ENCODE measurements at regions not wholly inside any gene's neighbourhood (a gene's known extent, or its start where the extent isn't known, plus 50 kb on each side); places are given as distances from the start of the nearest gene placed in this dataset.
"Not testable (repeated sequence)": the region's sequence is repeated elsewhere in the genome, so short reads cannot be mapped to it uniquely, and the experiment has no call there.

DNA sequence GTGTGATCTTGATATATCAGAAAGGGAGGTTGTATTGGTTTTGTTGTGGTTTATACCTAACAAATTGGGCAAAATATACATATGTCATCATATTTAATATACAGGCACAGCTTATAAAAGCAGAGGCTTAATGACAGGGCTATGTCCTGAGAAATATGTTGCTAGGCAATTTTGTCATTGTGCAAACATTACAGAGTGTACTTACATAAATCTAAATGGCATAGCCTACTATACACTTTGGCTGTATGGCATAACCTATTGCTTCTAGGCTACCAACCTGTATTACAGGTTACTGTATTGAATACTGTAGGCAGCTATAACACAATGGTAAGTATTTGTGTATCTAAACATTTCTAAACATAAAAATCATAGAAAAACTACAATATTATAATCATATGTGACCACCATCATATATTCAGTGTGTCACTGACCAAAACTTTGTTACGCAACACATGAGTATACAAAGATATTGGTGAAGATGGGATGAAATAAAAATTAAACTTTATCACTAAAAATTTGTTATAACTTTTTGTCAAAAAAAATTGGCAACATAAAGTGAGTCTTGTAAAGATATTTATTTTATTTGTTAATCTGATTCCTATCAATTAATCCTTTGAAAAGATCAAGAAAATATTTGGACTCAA, 414.0 kb upstream of the HS3ST1 start:
- Mint-ChIP-seq H3K4me3 (no peak overlapping the region), H3K4me1 (no peaks in the 10 kb centered on the region), H3K36me3 (ENCODE audit: low read depth) (no peaks in the 10 kb centered on the region), H3K9me3 (ENCODE audit: low read depth) (no peaks in the 10 kb centered on the region), H3K27me3 (peaks cover 4% of the 10 kb centered on the region), H3K27ac (no peak overlapping the region)
- intact Hi-C loops (cut with DNase I, micrococcal nuclease): no loop called here
- CTCF ChIA-PET: no interaction called here
- DNase-seq (no peak), ATAC-seq (no peak)
- POLR2A ChIA-PET: no interaction called here

DNA sequence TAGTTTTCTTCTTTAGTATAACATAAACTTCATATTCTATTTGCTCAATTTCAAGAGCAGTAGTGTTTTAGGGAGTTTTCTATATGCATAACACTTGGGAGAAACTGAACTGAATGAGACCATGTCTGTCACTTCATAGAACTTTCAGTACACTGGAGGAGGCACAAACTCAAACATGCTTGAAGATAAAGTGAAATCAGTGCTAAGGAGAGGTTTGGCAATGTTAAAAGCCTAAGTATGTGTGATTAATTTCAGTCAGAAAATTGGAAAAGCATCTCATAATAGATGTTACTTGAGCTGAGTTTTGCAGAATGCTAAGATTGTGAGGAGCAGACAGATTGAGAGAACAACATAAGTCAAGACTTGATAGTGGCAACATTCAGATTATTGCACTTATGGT, 411.2 kb upstream of the HS3ST1 start:
- no peaks in the 10 kb centered on the region for H3K36me3 Mint-ChIP-seq (ENCODE audit: low read depth)
- ChIA-PET POLR2A (no interaction called here), CTCF (no interaction called here)
- no peaks in the 10 kb centered on the region for H3K9me3 Mint-ChIP-seq (ENCODE audit: low read depth)
- H3K4me3 Mint-ChIP-seq: no peak overlapping the region
- no peak for ATAC-seq
- no peak overlapping the region for H3K27ac Mint-ChIP-seq
- no peak for DNase-seq
- H3K4me1 Mint-ChIP-seq: no peaks in the 10 kb centered on the region
- intact Hi-C loops (cut with DNase I, micrococcal nuclease): no loop called here
- peaks cover 4% of the 10 kb centered on the region for H3K27me3 Mint-ChIP-seq

DNA sequence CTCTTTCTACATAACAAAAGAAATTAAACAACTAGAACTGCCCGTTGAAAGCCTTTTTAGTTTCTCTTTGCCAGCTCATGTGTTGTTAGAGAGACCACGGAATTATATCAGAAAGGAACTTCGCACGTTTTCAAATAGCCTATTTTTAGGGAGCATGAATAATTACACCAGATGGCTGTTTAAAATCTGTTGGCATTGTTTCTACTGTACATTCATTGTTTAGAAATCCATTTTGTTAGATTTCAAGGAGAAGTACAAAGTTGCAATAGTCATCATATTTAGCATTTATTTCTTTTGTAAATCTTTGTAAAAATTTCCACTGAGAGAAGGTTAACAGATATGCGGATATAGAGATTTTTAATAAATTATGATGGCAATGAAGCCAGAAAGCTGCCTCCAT, 403.0 kb upstream of the HS3ST1 start:
- H3K9me3 Mint-ChIP-seq (ENCODE audit: low read depth): no peaks in the 10 kb centered on the region
- CTCF ChIA-PET: no interaction called here
- POLR2A ChIA-PET: no interaction called here
- no peak overlapping the region for H3K27ac Mint-ChIP-seq
- intact Hi-C loops (cut with DNase I, micrococcal nuclease): no loop called here
- H3K4me1 Mint-ChIP-seq: peaks cover 2% of the 10 kb centered on the region
- no peak for DNase-seq
- no peaks in the 10 kb centered on the region for H3K36me3 Mint-ChIP-seq (ENCODE audit: low read depth)
- no peak overlapping the region for H3K4me3 Mint-ChIP-seq
- H3K27me3 Mint-ChIP-seq: peaks cover 3% of the 10 kb centered on the region
- ATAC-seq: no peak

DNA sequence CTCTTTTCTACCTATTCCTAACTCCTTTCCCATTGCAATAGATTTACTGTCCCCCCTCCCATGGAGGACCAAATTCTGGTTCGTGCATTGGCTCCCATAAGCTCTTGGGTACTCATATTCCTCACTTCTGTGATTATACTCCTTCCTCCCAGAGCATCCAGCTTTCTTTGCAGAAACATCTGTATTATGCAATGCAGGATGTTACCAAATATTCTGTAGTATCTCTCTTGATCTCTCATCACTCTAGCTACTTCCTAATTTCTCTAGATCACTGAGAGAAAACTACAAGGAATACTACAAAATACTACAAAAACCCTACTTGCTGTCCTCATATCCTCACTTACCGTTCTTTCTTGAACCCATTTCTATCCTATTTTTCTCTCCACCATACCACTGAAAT, 395.9 kb upstream of the HS3ST1 start:
- ChIA-PET POLR2A (no interaction called here), CTCF (no interaction called here)
- Mint-ChIP-seq H3K4me1 (no peaks in the 10 kb centered on the region), H3K9me3 (ENCODE audit: low read depth) (peaks cover 1% of the 10 kb centered on the region), H3K4me3 (no peak overlapping the region), H3K27ac (no peak overlapping the region), H3K27me3 (peaks cover 2% of the 10 kb centered on the region), H3K36me3 (ENCODE audit: low read depth) (no peaks in the 10 kb centered on the region)
- intact Hi-C loops (cut with DNase I, micrococcal nuclease): no loop called here
- ATAC-seq (no peak), DNase-seq (no peak)

DNA sequence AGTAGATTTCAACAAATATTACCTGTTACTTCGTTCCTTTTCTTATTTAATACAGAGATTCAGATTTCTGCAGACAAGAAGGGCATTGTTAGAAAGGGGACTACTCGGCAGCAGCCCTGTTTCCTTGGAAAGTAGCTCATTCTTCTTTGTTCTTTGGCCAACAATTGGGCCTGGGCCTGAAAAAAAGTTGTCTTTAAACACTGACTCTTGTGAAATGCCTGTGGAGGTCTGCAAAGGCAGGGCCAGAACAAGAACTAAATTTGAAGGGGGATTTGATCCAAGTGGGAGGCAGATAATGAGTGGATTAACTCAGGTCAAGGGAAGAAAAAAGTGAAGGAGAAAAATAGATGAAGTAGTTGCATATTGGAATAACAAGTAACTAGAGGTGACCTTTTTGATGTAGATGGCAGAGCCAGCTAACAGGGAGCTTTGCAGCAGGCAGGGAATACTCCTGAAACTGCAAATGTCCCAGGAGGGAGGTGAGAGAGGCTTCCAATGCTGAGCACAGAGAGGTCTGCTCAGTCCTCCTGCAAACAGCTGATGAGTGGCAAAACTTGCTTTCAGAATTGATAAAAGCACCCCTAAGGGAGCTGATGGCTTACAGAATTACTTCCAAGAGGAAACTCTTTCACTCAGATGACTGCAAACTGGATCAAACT, 393.2 kb upstream of the HS3ST1 start:
- intact Hi-C loops (cut with DNase I, micrococcal nuclease): no loop called here
- ATAC-seq (no peak), DNase-seq (no peak)
- Mint-ChIP-seq H3K9me3 (ENCODE audit: low read depth) (peaks cover 1% of the 10 kb centered on the region), H3K4me3 (no peak overlapping the region), H3K4me1 (no peaks in the 10 kb centered on the region), H3K27me3 (peaks cover 2% of the 10 kb centered on the region), H3K27ac (no peak overlapping the region), H3K36me3 (ENCODE audit: low read depth) (no peaks in the 10 kb centered on the region)
- POLR2A ChIA-PET: interaction anchor here (0.7 kb wide), 1 partner anchor 1082 kb away, joined by 4 read pairs; no protein-coding TSS in a partner anchor
- CTCF ChIA-PET: no interaction called here

DNA sequence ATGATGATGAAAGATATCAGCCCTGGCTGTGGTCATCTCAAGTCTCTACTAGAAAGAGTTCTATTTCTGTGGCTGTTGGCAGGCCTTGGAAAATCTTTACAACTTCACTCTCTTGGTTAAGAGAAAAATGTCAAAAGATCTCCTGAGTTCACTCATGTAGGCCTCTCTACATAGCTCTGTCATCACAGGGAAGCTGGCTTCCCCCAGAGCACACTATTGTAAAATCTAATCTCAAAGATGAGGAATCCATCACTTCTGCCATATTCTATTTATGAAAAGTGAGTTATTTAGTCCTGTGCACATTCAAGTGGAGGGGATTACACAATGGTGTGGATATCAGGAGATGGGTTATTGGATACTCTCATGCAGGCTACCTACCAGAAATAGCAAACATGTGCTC, 388.4 kb upstream of the HS3ST1 start:
- H3K4me1 Mint-ChIP-seq: no peaks in the 10 kb centered on the region

DNA sequence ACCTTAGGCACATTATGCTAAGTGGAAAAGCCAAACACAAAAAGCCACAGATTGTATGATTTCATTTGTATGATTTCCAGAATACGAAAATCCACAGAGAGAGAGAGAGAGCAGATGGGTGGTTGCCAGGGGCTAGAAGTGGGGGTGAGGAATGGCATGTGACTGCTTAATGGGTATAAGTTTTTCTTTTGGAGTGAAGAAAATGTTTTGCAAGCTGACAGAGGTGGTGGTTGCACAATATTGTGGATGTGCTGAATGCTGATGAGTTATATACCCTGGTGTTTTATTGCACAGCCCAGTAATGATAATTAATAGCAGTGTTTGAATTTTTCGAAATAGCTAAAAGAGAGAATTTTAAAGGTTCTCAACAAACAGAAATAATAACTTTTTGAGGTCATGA, 386.1 kb upstream of the HS3ST1 start:
- ATAC-seq: no peak
- no peaks in the 10 kb centered on the region for H3K9me3 Mint-ChIP-seq (ENCODE audit: low read depth)

More for the DNA sequence above, 388.4 kb upstream of the HS3ST1 start:
- H3K9me3 Mint-ChIP-seq (ENCODE audit: low read depth): no peaks in the 10 kb centered on the region
- intact Hi-C loops (cut with DNase I, micrococcal nuclease): no loop called here
- no peak for DNase-seq
- no peaks in the 10 kb centered on the region for H3K36me3 Mint-ChIP-seq (ENCODE audit: low read depth)
- POLR2A ChIA-PET: interaction anchor here (0.7 kb wide), 1 partner anchor 216 kb away, joined by 4 read pairs; no protein-coding TSS in a partner anchor
- CTCF ChIA-PET: no interaction called here
- no peak overlapping the region for H3K27ac Mint-ChIP-seq
- no peak overlapping the region for H3K4me3 Mint-ChIP-seq
- no peaks in the 10 kb centered on the region for H3K27me3 Mint-ChIP-seq
- no peak for ATAC-seq

DNA sequence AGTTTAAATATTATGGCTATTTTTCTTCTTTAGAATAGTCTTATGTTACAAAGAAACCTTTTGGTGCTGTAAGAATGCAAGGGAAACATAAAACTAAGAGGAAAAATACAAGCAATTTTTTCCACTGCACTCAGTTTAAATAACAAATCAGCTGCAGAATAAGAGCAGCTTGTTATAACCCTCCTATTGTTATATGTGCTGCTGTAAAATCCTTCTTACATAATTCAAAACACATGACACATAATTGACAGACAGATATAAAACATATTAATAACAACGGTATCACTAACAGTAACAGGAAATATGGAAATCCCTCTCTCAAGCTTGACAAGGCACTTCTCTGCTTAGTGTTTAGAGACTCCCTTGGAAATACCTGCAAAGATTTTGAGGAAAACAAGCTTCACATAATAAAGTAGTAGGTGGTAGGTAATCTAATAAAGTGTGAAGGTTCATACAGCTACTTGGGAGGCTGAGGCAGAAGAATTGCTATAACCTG, 385.3 kb upstream of the HS3ST1 start:
- ATAC-seq: no peak

More for the DNA sequence above, 386.1 kb upstream of the HS3ST1 start:
- POLR2A ChIA-PET: no interaction called here
- H3K4me3 Mint-ChIP-seq: no peak overlapping the region
- no peaks in the 10 kb centered on the region for H3K36me3 Mint-ChIP-seq (ENCODE audit: low read depth)
- CTCF ChIA-PET: no interaction called here
- intact Hi-C loops (cut with DNase I, micrococcal nuclease): no loop called here
- H3K27ac Mint-ChIP-seq: no peak overlapping the region
- H3K4me1 Mint-ChIP-seq: no peaks in the 10 kb centered on the region
- DNase-seq: no peak
- no peaks in the 10 kb centered on the region for H3K27me3 Mint-ChIP-seq

DNA sequence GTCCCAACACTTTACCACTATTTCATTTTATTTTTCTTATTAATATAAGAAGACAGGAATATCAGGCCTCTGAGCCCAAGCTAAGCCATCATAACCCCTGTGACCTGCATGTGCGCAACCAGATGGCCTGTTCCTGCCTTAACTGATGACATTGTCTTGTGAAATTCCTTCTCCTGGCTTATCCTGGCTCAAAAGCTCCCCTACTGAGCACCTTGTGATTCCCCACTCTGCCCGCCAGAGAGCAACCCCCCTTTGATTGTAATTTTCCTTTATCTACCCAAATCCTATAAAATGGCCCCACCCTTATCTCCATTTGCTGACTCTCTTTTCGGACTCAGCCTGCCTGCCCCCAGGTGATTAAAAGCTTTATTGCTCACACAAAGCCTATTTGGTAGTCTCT, 382.8 kb upstream of the HS3ST1 start:
- DNase-seq; intact Hi-C loops (cut with DNase I, micrococcal nuclease); H3K4me1 Mint-ChIP-seq; H3K36me3 Mint-ChIP-seq (ENCODE audit: low read depth); H3K9me3 Mint-ChIP-seq (ENCODE audit: low read depth); POLR2A ChIA-PET; H3K27me3 Mint-ChIP-seq; ATAC-seq; H3K27ac Mint-ChIP-seq; H3K4me3 Mint-ChIP-seq: not testable (repeated sequence)
- CTCF ChIA-PET: interaction anchor here (0.6 kb wide), 1 partner anchor 1797 kb away, joined by 3 read pairs; no protein-coding TSS in a partner anchor

More for the DNA sequence above, 385.3 kb upstream of the HS3ST1 start:
- DNase-seq: no peak
- ChIA-PET POLR2A (no interaction called here), CTCF (interaction anchor here (1.2 kb wide), 1 partner anchor 11 kb away, joined by 3 read pairs; no protein-coding TSS in a partner anchor)
- Mint-ChIP-seq H3K9me3 (ENCODE audit: low read depth) (no peaks in the 10 kb centered on the region), H3K27me3 (no peaks in the 10 kb centered on the region), H3K4me1 (no peaks in the 10 kb centered on the region), H3K36me3 (ENCODE audit: low read depth) (no peaks in the 10 kb centered on the region), H3K4me3 (no peak overlapping the region), H3K27ac (no peak overlapping the region)
- intact Hi-C loops (cut with DNase I, micrococcal nuclease): no loop called here

DNA sequence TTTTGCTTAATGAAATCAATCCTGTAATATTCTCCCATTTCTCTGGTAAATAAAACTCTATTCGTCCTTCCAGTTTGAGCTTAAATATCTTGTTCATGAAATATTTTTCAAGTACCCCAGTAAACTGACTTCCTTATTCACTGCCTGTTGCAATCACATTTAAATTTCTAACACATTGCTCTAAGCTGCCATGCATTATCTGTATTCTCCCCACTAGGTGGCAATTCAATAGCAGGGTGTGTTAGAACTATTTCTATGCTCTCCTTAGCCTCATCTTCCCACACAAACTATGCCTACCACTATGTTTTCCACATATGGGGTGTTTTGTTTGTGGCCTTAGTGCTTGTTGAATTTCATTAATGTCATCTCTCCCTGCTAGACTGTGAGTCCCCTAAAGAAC, 377.1 kb upstream of the HS3ST1 start:
- no peaks in the 10 kb centered on the region for H3K9me3 Mint-ChIP-seq (ENCODE audit: low read depth)
- ATAC-seq (no peak), DNase-seq (no peak)
- H3K27me3 Mint-ChIP-seq: peaks cover 2% of the 10 kb centered on the region
- H3K36me3 Mint-ChIP-seq (ENCODE audit: low read depth): no peaks in the 10 kb centered on the region
- POLR2A ChIA-PET: no interaction called here
- H3K27ac Mint-ChIP-seq: no peak overlapping the region
- no peak overlapping the region for H3K4me3 Mint-ChIP-seq
- H3K4me1 Mint-ChIP-seq: no peaks in the 10 kb centered on the region
- CTCF ChIA-PET: interaction anchor here (0.6 kb wide), 1 partner anchor 712 kb away, joined by 3 read pairs; no protein-coding TSS in a partner anchor
- intact Hi-C loops (cut with DNase I, micrococcal nuclease): no loop called here

DNA sequence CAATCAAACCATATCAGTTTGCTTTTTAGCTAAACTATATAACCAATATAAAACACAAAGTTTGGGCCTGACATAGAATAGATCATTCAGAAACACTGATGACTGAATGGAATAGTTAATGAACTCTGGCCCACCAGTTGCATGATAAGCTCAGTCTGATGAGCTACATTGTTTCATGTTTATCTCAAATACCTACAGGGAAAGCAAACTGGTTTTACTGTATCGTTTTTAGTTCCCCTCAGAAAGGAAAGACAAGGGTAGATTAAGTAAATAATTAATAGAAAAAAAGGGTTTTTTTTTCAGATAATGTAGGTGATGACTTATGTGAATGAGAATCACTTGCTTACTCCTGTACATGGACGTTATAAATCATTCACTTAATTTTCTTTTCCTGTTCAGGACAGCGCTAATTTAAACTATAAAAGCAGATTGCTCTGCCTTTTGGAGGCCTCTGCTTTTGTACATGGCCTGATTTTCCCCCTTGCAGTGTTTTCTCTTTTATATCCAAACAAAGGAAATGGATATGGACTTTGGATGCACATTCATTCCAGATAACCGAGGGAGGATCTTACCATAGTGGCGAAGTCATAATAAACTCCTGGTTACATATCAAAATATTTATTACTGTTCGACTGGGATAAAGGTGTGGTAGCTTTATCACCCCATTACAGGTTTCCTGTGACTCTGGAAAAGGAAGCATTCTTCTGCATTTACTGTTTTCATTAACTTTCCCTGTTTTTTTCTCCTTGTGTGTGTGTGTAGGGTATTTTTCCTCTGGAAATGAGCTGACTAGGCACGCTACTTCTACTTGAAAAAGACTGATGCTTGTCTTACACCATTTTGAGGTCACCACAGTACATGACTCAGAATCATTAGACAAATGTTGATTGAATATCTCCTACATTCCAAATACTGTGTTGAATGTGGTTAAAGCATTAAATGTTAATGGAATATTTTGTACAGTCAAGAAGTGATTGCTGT, 373.1 kb upstream of the HS3ST1 start:
- H3K4me3 Mint-ChIP-seq: no peak overlapping the region
- H3K36me3 Mint-ChIP-seq (ENCODE audit: low read depth): no peaks in the 10 kb centered on the region
- POLR2A ChIA-PET: no interaction called here
- CTCF ChIA-PET: interaction anchor here (0.7 kb wide), 1 partner anchor 16 kb away, joined by 4 read pairs; no protein-coding TSS in a partner anchor
- DNase-seq (no peak), ATAC-seq (no peak)
- intact Hi-C loops (cut with DNase I, micrococcal nuclease): no loop called here
- no peaks in the 10 kb centered on the region for H3K4me1 Mint-ChIP-seq
- H3K27ac Mint-ChIP-seq: no peak overlapping the region
- peaks cover 2% of the 10 kb centered on the region for H3K27me3 Mint-ChIP-seq
- H3K9me3 Mint-ChIP-seq (ENCODE audit: low read depth): no peaks in the 10 kb centered on the region

All from activated CD4-positive, alpha-beta T cell treated with anti-CD3 and anti-CD28 coated beads for 36 hours (primary cell).